GM12892 (cell line): ENCODE measurements at regions not wholly inside any gene's neighbourhood (a gene's known extent, or its start where the extent isn't known, plus 50 kb on each side); places are given as distances from the start of the nearest gene placed in this dataset.

Experiments
- DNase-seq: peaks from one replicate; pipeline ENCODE4 v3.0.0; 2011; ENCODE audit not compliant: insufficient read length
- FAIRE-seq: peaks from 2 replicates; lab custom pipeline; 2011; peaks lifted over from hg19 to GRCh38; lab: Jason Lieb, UNC
- POLR2A ChIP-seq: IDR thresholded peaks from 2 replicates; pipeline ENCODE4 v1.6.1; 2011; ENCODE audit warnings: low read depth, low read length, control low read depth
- POLR2AphosphoS5 ChIP-seq: IDR thresholded peaks from 2 replicates; pipeline ENCODE4 v1.6.1; 2011; ENCODE audit warnings: low read depth, low read length, control low read depth
- TAF1 ChIP-seq: IDR thresholded peaks from 2 replicates; pipeline ENCODE4 v1.6.1; 2011; ENCODE audit warnings: low read depth, mild to moderate bottlenecking, control low read depth, low read length, borderline replicate concordance

GRCh38 chr9:31623511-31623910 is 760.9 kb upstream of the ACO1 start:
- FAIRE-seq (no peak), DNase-seq (no peak)
- TF ChIP-seq TAF1 (no peak), POLR2A (no peak), POLR2AphosphoS5 (no peak)

GRCh38 chr9:31629292-31629691 is 755.2 kb upstream of the ACO1 start:
- no peak for FAIRE-seq
- TF ChIP-seq POLR2AphosphoS5 (no peak), TAF1 (no peak), POLR2A (no peak)
- no peak for DNase-seq

- FAIRE-seq (no peak), DNase-seq (no peak)
- no peak for TF ChIP-seq POLR2AphosphoS5
- TF ChIP-seq TAF1: no peak
- TF ChIP-seq POLR2A: no peak
These were observed 747.2 kb upstream of the ACO1 start for GRCh38 chr9:31637265-31637664.

- FAIRE-seq (no peak), DNase-seq (no peak)
- TF ChIP-seq TAF1 (no peak), POLR2A (no peak), POLR2AphosphoS5 (no peak)
These were observed 746.6 kb upstream of the ACO1 start for GRCh38 chr9:31637861-31638260.

- no peak for DNase-seq
- no peak for FAIRE-seq
- no peak for TF ChIP-seq TAF1
- no peak for TF ChIP-seq POLR2AphosphoS5
These were observed 745.0 kb upstream of the ACO1 start for GRCh38 chr9:31639451-31639850.

- FAIRE-seq: no peak
- TF ChIP-seq POLR2A (no peak), TAF1 (no peak), POLR2AphosphoS5 (no peak)
- DNase-seq: no peak
These were observed 715.1 kb upstream of the ACO1 start for GRCh38 chr9:31669311-31669710.

- FAIRE-seq (no peak), DNase-seq (no peak)
- TF ChIP-seq POLR2A (no peak), TAF1 (no peak), POLR2AphosphoS5 (no peak)
These were observed 713.4 kb upstream of the ACO1 start for GRCh38 chr9:31671011-31671410.

GRCh38 chr9:31674264-31674663 is 710.2 kb upstream of the ACO1 start:
- no peak for DNase-seq
- TF ChIP-seq POLR2A (no peak), TAF1 (no peak), POLR2AphosphoS5 (no peak)
- FAIRE-seq: no peak

GRCh38 chr9:31677415-31677814 is 707.0 kb upstream of the ACO1 start:
- TF ChIP-seq TAF1: no peak
- TF ChIP-seq POLR2AphosphoS5: no peak
- TF ChIP-seq POLR2A: no peak
- DNase-seq: no peak
- FAIRE-seq: no peak

GRCh38 chr9:31677877-31678276 is 706.6 kb upstream of the ACO1 start:
- FAIRE-seq (no peak), DNase-seq (no peak)
- no peak for TF ChIP-seq TAF1
- TF ChIP-seq POLR2A: no peak
- no peak for TF ChIP-seq POLR2AphosphoS5

- TF ChIP-seq POLR2A (no peak), POLR2AphosphoS5 (no peak), TAF1 (no peak)
- DNase-seq (no peak), FAIRE-seq (no peak)
These were observed 701.3 kb upstream of the ACO1 start for GRCh38 chr9:31683116-31683515.

- DNase-seq (no peak), FAIRE-seq (no peak)
- TF ChIP-seq POLR2AphosphoS5 (no peak), TAF1 (no peak), POLR2A (no peak)
These were observed 686.5 kb upstream of the ACO1 start for GRCh38 chr9:31697956-31698355.

- no peak for TF ChIP-seq POLR2A
- DNase-seq: no peak
- no peak for FAIRE-seq
These were observed 684.6 kb upstream of the ACO1 start for GRCh38 chr9:31699836-31700235.
